ENCODE measurements at regions not wholly inside any gene's neighbourhood (a gene's known extent, or its start where the extent isn't known, plus 50 kb on each side); places are given as distances from the start of the nearest gene placed in this dataset.

GRCh38 chr6:126537061-126537816 lies 197.3 kb downstream of the CENPW start:
- no peak for FAIRE-seq
- ChIA-PET RAD21 (ENCODE audit: unreplicated experiment) (no interaction called here), POLR2A (no interaction called here), CTCF (interaction anchor here (0.7 kb wide), 1 partner anchor 1225 kb away, joined by 3 read pairs; no protein-coding TSS in a partner anchor), SMC1A (ENCODE audit: uncharacterized antibody, unreplicated experiment) (no interaction called here)
- no peak for DNase-seq (ENCODE audit: low read depth, low spot score)
- no peaks in the 10 kb centered on the region for H4K20me1 ChIP-seq (ENCODE audit: control insufficient read depth, insufficient read depth)
- intact Hi-C loops (cut with micrococcal nuclease; ENCODE audit: unreplicated experiment), result loop anchor here (2.0 kb wide), 1 partner anchor 36 kb away; no protein-coding TSS in a partner anchor
- H3K27me3 ChIP-seq (replicated peaks in 1 of 2; ENCODE audit: control insufficient read depth in 2 of 2, insufficient read depth in 2 of 2, low read length in 1 of 2), result no peaks in the 10 kb centered on the region
- H3K79me2 ChIP-seq (ENCODE audit: control insufficient read depth, insufficient read depth, low read length), result no peaks in the 10 kb centered on the region
- H3K4me3 ChIP-seq, result no peak overlapping the region
- TF ChIP-seq NRF1 (conservative IDR thresholded peaks at IDR 0.05; ENCODE audit: low read depth, low read length) (no peak), PRDM15 (CRISPR knock-in tag; IDR thresholded peaks at IDR 0.05) (no peak), SRF (IDR thresholded peaks at IDR 0.05; ENCODE audit: low read depth in 2 of 2, low read length in 2 of 2) (no peak), CBX5 (IDR thresholded peaks at IDR 0.05; ENCODE audit: low read depth) (no peak), USF2 (IDR thresholded peaks at IDR 0.05; ENCODE audit: borderline replicate concordance, low read depth, low read length) (no peak), PML (IDR thresholded peaks at IDR 0.05; ENCODE audit: low read length) (no peak), MYC (IDR thresholded peaks at IDR 0.05; ENCODE audit: insufficient read depth, insufficient read length, insufficient replicate concordance, low read length, severe bottlenecking) (no peak), MYB (IDR thresholded peaks at IDR 0.05; ENCODE audit: borderline replicate concordance, low read depth, low read length) (no peak), IRF4 (IDR thresholded peaks at IDR 0.05; ENCODE audit: low read depth, low read length) (no peak), KAT2A (conservative IDR thresholded peaks at IDR 0.05; ENCODE audit: control insufficient read depth, low read depth, low read length) (no peak), EGR1 (IDR thresholded peaks at IDR 0.05; ENCODE audit: borderline replicate concordance in 1 of 2, low read depth in 2 of 2, low read length in 2 of 2) (no peak), RAD51 (IDR thresholded peaks at IDR 0.05) (no peak), ZNF207 (IDR thresholded peaks at IDR 0.05; ENCODE audit: borderline replicate concordance) (no peak), ASH2L (IDR thresholded peaks at IDR 0.05; ENCODE audit: borderline replicate concordance, low read depth) (no peak), NFYA (IDR thresholded peaks at IDR 0.05; ENCODE audit: borderline replicate concordance, low read depth, low read length) (no peak), BRCA1 (IDR thresholded peaks at IDR 0.05; ENCODE audit: low read depth, low read length) (no peak), CEBPB (IDR thresholded peaks at IDR 0.05; ENCODE audit: borderline replicate concordance in 1 of 2, low read depth in 2 of 2, low read length in 2 of 2) (no peak), BMI1 (IDR thresholded peaks at IDR 0.05; ENCODE audit: borderline replicate concordance) (no peak), FOS (IDR thresholded peaks at IDR 0.05; ENCODE audit: borderline replicate concordance, extremely low read depth, insufficient read length) (no peak)
- H3K9ac ChIP-seq (ENCODE audit: control insufficient read depth, insufficient read depth, low read length), result no peak overlapping the region
- H3K36me3 ChIP-seq (ENCODE audit: control insufficient read depth in 2 of 2, insufficient read depth in 2 of 2, low read length in 1 of 2), result no peaks in the 10 kb centered on the region
- no peak overlapping the region for H3K4me2 ChIP-seq (ENCODE audit: control insufficient read depth, insufficient read depth)
- no peak overlapping the region for H2AFZ ChIP-seq (ENCODE audit: control insufficient read depth, low read depth, low read length)
- no TSS peak for BruUV-seq (replicated peaks)
- in situ Hi-C loops (cut with MboI), result no loop called here
- no peak overlapping the region for H3K27ac ChIP-seq (ENCODE audit: control insufficient read depth, insufficient read depth)
- H3K4me1 ChIP-seq (ENCODE audit: control insufficient read depth, insufficient read depth, low read length), result no peaks in the 10 kb centered on the region
- H3K9me3 ChIP-seq (replicated peaks; ENCODE audit: control insufficient read depth, insufficient read depth, low read length), result no peaks in the 10 kb centered on the region
- ATAC-seq, result no peak
- 0% methylated on average over 1 of the region's 1 CpG for WGBS (ENCODE audit: insufficient coverage, insufficient replicate concordance, low lambda C conversion rate, missing lambda C conversion rate)

Measured in GM12878 (cell line).